GM12878 (cell line): ENCODE measurements at regions not wholly inside any gene's neighbourhood (a gene's known extent, or its start where the extent isn't known, plus 50 kb on each side); places are given as distances from the start of the nearest gene placed in this dataset.

Experiments
- GABPA ChIP-seq: IDR thresholded peaks from 2 replicates; pipeline ENCODE4 v1.6.1; 2014; ENCODE audit warnings: antibody characterized with exemption, low read depth, mild to moderate bottlenecking, inconsistent platforms
- POLR2A ChIP-seq: IDR thresholded peaks from 2 replicates; pipeline ENCODE4 v1.6.1; 2011; ENCODE audit warnings: low read depth, mild to moderate bottlenecking, low read length
- RAD51 ChIP-seq: fragments of 450-650 bp; IDR thresholded peaks from 2 replicates; pipeline ENCODE4 v1.6.1; 2016; ENCODE audit warnings: moderate library complexity, mild to moderate bottlenecking, inconsistent platforms
- TF ChIP-seq, protein P1 (sequence below), 3 experiments: IDR thresholded peaks in 2 of 3; conservative IDR thresholded peaks in 1 of 3; 2 replicates each; pipeline ENCODE4 v1.5.1; 2011; ENCODE audit warnings: low read depth in 3 of 3, low read length in 3 of 3, mild to moderate bottlenecking in 3 of 3, control low read depth in 2 of 3, moderate library complexity in 2 of 3, inconsistent platforms in 1 of 3, mixed read lengths in 1 of 3; ENCODE audit not compliant: control insufficient read depth in 2 of 3, insufficient read depth in 1 of 3; ENCODE audit errors: extremely low read depth in 1 of 3

DNA sequence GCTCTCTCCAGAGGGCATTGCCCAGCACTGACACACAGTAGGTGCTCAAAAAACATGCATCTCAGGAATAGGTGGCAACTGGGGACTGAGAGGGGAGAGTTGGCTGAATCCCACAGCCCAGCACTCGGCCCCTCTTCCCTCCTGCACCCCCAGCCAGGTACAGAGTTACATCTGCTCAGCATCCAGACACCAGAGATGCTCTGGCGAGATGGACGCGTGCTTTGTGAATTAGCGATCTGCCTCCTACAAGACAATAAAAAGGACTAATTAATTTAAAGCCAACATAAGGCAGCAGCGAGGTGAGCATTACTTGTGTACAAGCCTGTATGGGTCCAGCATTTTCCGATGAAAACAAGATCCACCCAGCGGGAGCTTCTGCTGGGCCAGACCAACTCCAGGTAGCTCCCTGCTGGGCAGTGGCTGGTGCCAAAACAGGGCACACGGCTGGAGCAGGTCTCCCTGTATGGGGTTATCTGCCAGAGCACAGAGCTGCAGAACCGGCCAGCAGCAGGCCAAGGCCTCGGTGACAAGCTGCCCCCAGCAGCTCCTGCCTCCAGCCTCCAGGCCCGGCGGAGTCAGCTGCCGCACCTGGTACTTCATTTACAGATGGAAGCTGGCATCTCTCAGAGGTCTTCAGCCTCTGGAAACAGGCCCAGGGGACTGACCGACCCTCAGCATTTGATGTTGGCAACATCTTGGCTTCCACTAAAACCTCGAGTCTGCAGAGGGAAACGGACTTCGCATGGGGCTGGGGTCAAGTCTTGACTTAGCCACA is 219.7 kb upstream of the SDK2 start:
- TF ChIP-seq, protein P1, sequence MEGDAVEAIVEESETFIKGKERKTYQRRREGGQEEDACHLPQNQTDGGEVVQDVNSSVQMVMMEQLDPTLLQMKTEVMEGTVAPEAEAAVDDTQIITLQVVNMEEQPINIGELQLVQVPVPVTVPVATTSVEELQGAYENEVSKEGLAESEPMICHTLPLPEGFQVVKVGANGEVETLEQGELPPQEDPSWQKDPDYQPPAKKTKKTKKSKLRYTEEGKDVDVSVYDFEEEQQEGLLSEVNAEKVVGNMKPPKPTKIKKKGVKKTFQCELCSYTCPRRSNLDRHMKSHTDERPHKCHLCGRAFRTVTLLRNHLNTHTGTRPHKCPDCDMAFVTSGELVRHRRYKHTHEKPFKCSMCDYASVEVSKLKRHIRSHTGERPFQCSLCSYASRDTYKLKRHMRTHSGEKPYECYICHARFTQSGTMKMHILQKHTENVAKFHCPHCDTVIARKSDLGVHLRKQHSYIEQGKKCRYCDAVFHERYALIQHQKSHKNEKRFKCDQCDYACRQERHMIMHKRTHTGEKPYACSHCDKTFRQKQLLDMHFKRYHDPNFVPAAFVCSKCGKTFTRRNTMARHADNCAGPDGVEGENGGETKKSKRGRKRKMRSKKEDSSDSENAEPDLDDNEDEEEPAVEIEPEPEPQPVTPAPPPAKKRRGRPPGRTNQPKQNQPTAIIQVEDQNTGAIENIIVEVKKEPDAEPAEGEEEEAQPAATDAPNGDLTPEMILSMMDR (IDR thresholded peaks at IDR 0.05 in 2 of 3, conservative IDR thresholded peaks at IDR 0.05 in 1 of 3; ENCODE audit: control insufficient read depth in 2 of 3, extremely low read depth in 1 of 3, insufficient read depth in 1 of 3, low read depth in 3 of 3, low read length in 3 of 3), result no peak
- TF ChIP-seq GABPA, result no peak
- no peak for TF ChIP-seq RAD51
- no peak for TF ChIP-seq POLR2A
